DMS 273 treated with DMSO at 0.1 percent for 48 hours (cell line): ENCODE measurements at regions not wholly inside any gene's neighbourhood (a gene's known extent, or its start where the extent isn't known, plus 50 kb on each side); places are given as distances from the start of the nearest gene placed in this dataset.
"Not testable (repeated sequence)": the region's sequence is repeated elsewhere in the genome, so short reads cannot be mapped to it uniquely, and the experiment has no call there.

ENCODE experiments used
- DNase-seq: peaks from one replicate; lab custom pipeline; 2025; lab: John Stamatoyannopoulos, UW

GRCh38 chr2:75381032-75381431, 179.7 kb downstream of the EVA1A start:
- DNase-seq, result no peak

- DNase-seq, result no peak
Observed at GRCh38 chr2:75379476-75380210, 180.3 kb upstream of the TACR1 start.

- DNase-seq, result no peak
Observed at GRCh38 chr2:75375646-75376582, 176.6 kb upstream of the TACR1 start.

DNA sequence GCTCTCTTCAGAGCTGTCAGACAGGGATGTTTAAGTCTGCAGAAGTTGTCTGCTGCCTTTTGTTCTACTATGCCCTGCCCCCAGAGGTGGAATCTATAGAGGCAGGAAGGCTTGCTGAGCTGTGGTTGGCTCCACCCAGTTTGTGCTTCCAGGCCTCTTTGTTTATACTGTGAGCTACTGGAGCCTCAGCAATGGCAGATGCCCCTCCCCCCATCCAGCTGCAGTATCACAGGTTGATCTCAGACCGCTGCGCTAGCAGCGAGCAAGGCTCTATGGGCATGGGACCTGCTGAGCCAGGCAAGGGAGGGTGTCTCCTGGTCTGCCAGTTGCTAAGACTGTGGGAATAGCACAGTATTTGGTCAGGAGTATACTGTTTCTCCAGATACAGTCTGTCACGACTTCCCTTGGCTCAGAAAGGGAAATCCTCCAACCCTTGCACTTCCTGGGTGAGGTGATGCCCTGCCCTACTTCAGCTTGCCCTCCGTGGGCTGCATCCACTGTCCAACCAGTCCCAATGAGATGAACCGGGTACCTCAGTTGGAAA, 175.2 kb upstream of the TACR1 start:
- DNase-seq, result not testable (repeated sequence)

DNA sequence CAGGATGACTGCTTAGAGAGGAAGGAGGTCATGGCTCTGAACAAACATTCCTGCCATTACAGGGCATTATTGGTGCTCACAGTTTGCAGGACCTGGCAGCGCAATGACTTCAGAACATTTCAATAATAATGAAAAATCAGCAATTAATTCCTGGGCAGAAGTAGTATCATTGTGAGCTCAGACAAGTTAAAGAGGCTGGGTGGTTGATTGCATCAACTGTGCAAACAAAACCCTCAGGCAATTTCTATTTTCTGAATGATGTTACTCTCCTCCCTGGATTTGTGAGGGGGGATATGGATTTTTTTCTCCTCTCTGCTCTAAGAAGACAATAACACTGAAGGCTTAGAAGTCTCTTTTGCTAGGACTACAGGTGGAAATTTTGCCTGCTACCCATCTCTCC, 168.1 kb upstream of the TACR1 start:
- no peak for DNase-seq

DNA sequence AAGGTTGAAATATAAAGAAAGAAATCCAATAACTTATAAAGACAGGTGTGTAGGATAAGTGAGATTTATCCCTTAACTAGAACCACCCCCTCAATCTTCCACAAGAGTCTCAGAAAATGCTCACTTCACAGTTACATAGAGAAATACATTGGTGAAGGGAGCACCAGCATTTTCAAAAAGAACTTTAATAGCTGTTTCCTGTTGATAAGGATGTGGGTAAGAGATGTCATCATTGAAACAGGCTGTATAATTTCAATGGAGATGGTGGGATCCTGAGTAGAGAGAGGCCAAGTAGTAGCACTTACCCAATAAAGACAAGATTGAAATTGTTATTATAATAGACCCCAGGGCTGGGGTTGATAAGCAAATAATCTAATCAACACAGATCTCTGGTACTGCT, 162.2 kb upstream of the TACR1 start:
- DNase-seq, result no peak

- no peak for DNase-seq
Observed at GRCh38 chr2:75360945-75361344, 161.6 kb upstream of the TACR1 start.

DNA sequence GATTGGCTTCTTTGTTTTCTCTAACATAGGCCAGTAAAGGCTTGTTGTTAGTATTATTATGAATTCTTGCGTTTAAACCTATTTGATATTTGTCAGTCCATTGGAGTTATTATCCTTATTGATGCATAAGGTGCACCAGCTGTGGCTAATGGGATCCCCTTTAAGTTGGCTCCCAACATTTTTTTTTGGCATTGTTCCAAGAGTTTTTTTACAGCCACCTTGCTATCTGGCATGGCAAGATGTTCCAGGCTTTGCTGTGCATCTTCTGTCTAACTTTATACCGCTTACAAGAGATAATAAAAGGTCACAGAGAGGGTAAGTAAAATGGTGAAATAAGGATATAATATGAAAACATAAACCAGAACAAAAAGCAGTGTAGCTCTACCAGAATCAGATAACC, 157.5 kb upstream of the TACR1 start:
- no peak for DNase-seq

DNA sequence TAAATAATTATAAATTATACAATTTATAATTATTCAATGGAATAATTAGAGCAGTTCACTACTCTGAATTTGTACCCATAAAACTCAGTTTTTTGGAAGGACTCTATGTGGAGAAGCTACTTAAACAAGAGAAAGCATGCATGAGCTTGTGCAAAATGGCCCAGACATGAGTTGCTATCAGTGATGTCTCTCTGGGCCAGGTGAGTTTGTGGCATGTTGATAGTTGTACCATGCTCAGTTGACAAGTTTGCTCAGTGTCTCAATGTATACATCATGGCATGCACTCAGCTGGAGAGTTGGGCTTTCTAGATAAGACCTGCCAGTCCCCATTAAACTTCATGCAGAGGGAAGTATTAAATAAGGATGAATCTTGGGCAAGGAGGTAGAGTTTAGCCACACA, 153.8 kb upstream of the TACR1 start:
- DNase-seq, result no peak

GRCh38 chr2:75348307-75348706, 149.0 kb upstream of the TACR1 start:
- DNase-seq, result no peak

GRCh38 chr2:75344146-75344545, 144.8 kb upstream of the TACR1 start:
- no peak for DNase-seq

- no peak for DNase-seq
Observed at GRCh38 chr2:75342504-75343175, 143.3 kb upstream of the TACR1 start.

GRCh38 chr2:75340560-75340959, 141.2 kb upstream of the TACR1 start:
- no peak for DNase-seq

- DNase-seq, result no peak
Observed at GRCh38 chr2:75338461-75338860, 139.1 kb upstream of the TACR1 start.

DNA sequence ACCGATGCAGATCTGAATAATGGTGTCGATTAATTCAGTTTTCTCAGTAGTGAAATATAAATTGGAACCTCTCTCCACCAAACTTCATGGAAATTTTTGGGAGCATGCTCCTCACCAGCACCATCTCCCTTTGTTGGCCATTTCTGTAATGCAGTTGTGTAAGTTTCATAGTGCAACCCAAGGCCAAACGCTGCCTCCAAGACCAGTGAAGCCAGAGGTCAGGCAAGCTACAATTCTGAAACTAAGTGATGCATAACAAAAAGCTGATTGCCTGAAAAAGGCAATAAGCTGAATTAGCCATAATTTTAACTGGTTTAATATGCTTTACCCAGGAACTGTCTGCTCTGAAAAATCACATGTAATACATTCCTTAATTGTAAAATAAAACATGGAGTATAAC, 138.3 kb upstream of the TACR1 start:
- DNase-seq, result no peak

DNA sequence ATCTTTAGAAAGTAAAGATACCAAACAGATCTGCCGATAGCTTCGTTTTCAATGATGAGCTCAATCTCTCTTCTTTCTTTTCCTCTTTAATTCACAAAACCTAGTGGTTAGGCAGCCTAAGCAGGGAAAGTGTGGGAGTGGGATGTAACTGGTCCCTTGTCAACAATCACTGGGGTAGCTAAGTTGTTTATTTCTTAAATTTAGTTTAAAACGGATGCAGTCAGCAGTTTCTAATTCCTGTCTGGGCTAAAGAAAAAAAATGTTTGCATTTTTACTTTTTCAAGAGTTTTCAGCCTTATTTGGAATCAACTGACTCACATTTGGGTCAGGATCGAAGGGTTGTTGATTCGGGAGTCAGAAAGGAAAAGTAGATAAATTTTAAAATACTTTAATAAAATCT, 137.7 kb upstream of the TACR1 start:
- no peak for DNase-seq

GRCh38 chr2:75336451-75336850, 137.1 kb upstream of the TACR1 start:
- DNase-seq, result no peak

- no peak for DNase-seq
Observed at GRCh38 chr2:75334076-75334475, 134.8 kb upstream of the TACR1 start.

DNA sequence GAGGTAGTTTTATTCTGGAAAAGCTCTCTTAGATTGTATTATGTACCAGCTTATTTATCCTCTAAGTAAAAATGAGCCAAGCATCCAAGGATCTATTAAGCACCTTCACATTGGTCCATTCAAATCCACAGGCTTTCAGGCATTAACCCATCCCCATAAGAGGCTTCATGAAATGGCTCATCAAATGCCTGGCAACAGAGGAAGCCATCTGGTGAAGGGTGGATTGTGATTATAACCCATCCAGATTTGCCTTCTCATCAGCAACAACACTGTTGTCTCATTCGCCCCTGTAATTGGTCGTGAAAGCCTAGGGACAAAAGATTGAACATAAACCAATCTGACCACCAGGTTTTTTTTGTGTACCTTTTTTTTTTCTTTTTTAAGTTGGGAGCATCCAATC, 134.3 kb upstream of the TACR1 start:
- DNase-seq, result no peak

GRCh38 chr2:75328156-75328555, 128.8 kb upstream of the TACR1 start:
- no peak for DNase-seq

DNA sequence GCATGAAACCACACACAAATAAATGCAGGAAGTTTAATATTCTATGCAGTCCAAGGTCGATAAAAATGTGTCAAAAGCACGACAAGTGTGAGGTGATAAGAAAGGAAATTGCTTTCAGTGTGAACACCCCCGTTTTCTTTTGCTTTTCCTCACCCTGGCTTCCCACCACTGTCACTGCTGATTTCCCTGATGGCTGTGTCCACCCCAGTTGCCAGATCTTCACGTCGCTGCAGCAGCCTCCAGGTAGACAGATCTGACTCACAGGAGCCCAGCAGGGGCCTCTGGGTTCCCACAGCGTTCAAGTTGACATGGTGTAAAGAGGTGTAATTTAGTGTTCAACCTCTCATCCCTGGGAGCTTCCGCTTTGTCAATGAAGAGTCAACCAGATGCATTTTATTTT, 128.0 kb upstream of the TACR1 start:
- DNase-seq, result no peak

DNA sequence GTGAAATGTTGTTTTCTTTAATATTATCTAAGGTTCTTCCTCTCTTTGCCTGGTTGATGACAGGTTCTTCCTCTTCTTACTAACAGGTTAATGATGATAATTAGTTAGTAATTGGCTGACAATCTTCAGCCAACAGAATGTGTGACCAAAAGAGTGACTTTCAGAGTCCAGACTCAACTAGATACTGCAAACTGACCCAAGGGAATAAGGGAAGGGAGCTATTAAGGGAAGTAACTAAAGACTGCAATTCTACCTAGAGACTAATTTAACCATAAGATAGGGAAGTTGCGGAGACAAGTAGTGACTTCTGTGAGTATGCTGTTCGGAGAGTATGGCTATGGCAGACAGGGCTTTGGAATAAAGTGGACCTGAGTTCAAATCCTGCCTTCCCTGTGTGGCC, 127.3 kb upstream of the TACR1 start:
- DNase-seq, result no peak

- no peak for DNase-seq
Observed at GRCh38 chr2:75325594-75325993, 126.3 kb upstream of the TACR1 start.
